ENCODE measurements at regions not wholly inside any gene's neighbourhood (a gene's known extent, or its start where the extent isn't known, plus 50 kb on each side); places are given as distances from the start of the nearest gene placed in this dataset.

DNA sequence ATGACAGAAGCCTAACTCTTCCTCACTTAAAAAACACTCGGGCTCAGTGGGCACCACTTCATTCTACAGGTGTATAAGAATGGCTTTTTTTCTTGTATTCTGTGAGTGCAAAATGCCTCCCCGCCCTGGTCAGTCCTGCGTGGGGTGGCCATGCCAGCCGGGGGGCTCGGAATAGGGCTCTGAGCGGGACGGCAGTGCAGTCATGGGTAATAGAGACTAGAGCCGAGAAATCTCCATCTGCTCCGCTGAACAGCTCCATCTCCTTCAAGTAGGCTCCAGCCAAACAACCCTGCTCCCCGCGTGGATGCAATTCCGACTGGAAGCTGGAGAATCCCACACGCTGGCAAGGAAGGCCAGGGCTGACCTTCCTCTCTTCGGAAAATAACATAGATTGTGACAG lies 317.0 kb upstream of the IRX4 start:
- no peak for DNase-seq

GRCh38 chr5:2196989-2197619 lies 314.4 kb upstream of the IRX4 start:
- no peak for DNase-seq

DNA sequence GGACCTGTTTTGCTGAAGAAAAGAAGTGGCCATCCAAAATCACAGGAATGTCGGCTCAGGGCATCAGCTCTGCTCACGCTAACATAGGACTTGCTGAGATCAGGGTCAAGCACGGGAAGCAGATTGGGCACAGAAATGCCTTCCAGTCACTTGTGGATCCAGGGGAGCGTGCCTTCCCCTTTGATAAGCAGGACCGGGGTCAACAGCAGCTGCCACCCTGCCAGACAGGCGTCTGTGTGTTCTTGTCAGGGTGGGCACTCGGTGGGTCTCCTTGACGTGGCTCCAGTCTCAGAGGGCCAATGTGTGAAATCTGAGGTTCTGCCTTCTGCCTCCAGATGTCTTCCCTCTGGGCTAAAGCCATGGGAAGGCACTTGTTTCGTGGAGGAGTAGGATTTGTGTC lies 313.7 kb upstream of the IRX4 start:
- no peak for DNase-seq

- no peak for DNase-seq
Observed at GRCh38 chr5:2194949-2195348, 312.2 kb upstream of the IRX4 start.

DNA sequence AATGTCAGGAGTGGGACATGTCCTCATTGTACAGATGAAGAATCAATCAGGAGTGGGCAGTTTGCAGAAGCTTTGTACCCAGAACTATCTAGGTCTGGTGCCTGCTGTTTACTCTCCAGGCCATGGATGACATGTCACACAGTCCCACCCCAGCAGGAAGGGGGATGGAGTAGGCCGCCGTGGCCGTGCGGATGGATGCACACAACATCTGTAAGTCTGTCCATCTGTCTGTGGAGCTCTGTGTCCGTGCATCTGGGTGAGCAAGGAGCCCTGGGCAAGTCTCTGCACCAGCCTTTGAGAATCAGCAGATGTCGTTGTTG lies 311.5 kb upstream of the IRX4 start:
- no peak for DNase-seq

GRCh38 chr5:2193542-2194235 lies 311.0 kb upstream of the IRX4 start:
- no peak for DNase-seq

DNA sequence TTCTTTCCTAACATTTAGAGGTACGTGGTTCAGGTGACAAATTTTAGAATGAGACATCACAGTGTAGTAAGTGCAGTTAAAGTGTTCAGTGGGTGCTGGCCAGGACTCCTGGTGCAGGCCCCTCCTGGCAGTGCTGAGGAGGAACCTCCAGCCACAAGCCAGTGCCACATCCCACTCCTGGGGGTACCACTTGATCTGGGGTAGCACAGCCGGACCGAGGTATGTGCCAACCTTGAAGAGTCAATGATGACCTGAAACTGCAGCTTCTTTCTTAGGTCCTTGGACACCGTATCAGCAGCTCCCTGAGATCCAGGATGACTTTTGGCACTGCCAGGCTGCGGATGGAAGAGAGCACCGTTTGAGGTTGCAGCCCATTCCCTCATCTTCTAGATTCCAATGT lies 310.4 kb upstream of the IRX4 start:
- DNase-seq = no peak

DNA sequence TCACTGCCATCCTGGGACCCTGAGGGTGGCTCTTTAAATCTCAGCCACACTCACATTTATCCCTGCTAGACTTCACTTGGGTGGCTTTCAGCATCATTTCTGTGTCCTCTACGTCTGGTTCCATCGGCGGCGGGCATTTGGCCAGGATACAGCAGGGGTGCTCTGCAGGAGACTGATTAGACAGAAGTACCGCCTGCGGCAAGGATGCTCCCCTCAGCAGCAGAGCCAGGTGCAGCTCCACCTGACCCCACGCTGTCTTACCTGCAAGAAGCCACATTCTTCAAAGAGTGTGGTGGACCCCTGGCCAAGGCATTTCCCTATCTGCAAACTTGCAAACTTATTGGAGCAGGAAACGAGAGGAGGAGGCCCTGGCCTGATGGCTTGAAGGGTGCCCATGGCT lies 309.8 kb upstream of the IRX4 start:
- DNase-seq = no peak

DNA sequence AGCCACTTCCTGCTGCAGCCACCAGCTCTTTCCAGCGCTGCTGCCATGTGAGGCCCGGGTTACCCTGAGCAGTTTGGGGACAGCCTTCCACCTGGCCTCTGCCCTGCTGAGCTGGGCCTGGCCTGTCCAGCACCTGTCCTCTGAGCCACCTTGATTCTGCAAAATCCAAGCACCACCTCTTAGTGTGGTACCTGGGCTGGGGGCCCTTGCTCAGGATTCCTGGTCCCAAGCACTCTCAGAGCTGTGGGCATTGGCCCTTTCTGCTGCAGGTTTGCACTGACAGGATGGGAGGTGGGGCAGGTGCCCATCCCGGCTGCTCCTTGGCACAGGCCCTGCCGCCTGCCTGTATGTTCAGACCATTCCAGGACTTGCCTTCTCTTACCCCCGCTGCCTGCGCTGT lies 309.2 kb upstream of the IRX4 start:
- DNase-seq = no peak

DNA sequence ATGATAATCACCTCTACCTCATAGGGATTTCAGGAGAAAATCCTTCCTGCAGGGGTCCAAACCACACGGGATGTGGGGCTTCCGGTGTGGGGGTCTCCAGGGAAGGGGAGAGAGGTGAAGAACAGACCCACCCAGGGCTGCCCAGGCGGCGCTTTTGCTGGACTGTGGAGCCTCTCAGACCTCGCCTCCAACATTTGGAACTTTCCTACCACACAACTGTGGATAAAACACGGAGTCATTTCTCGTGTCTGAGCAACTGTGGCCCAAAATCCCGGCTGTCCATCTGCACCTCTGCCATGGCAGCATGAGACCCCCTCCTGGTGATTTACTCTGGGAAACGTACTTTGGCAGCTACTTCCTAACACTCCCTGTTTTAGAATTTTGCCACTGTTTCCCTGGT lies 307.8 kb upstream of the IRX4 start:
- DNase-seq = no peak

GRCh38 chr5:2188661-2189060 lies 305.9 kb upstream of the IRX4 start:
- no peak for DNase-seq

DNA sequence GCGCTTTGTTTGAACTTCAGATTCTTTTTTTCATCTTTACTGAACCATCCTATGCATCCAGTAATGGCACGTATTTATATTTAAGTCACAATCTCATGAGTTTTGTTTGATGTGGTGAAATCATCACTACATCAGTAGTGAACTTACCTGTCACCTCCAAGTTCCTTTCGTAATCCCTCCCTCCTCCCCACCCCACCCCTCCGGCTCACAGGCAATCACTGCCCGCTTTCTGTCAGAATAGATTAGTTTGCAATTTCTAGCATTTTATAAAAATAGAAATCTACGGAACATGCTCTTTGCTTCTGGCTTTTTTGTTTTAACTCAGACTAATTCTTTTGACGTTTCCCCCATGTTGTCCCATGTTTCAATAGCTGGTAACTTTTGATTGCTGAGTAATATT lies 305.4 kb upstream of the IRX4 start:
- no peak for DNase-seq

GRCh38 chr5:2187687-2188086 lies 305.0 kb upstream of the IRX4 start:
- DNase-seq = no peak

GRCh38 chr5:2187156-2187555 lies 304.4 kb upstream of the IRX4 start:
- no peak for DNase-seq

GRCh38 chr5:2186472-2187015 lies 303.8 kb upstream of the IRX4 start:
- DNase-seq = no peak

- DNase-seq = no peak
Observed at GRCh38 chr5:2185646-2186471, 303.1 kb upstream of the IRX4 start.

GRCh38 chr5:2184563-2185540 lies 302.1 kb upstream of the IRX4 start:
- no peak for DNase-seq

GRCh38 chr5:2184026-2184366 lies 301.3 kb upstream of the IRX4 start:
- no peak for DNase-seq

- no peak for DNase-seq
Observed at GRCh38 chr5:2183154-2184025, 300.7 kb upstream of the IRX4 start.

- no peak for DNase-seq
Observed at GRCh38 chr5:2182020-2182419, 299.3 kb upstream of the IRX4 start.

DNA sequence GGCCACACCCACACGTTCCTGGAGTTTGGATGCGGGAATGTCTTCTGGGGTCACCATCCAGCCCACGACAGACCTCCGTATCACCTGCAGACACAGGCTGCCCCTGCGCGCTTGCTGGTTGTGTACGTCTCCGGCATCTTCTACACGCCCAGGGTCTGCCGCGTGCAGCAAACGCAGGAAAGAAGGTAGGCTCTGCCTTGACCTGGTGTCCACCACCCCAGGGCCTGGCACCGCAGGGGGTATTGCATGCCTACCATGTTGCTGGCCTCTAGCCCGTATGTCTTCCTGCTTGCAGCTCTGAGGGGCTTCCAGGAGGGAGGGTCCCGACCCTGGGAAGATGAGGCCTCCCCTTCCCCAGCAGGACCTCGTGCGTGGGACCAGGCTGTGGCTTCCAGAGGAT lies 298.8 kb upstream of the IRX4 start:
- DNase-seq = no peak

DNA sequence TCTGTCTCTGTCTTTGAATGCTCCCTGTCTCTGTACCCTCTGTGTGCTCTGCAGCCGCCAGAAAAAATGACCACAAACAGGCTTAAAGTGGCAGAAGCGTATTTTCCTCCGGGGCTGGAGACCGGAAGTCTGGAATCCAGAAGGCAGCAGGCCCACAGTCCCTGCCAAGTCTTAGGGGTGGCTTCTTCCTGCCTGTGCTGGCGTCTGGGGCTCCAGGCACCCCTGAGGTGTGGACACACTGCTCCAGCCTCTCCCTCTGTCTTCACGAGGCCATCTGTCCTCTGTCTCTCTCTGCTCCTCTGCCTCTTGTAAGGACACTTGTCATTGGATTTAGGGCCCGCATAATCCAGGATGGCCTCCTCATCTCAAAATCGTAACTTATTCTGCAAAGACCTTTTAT lies 298.4 kb upstream of the IRX4 start:
- no peak for DNase-seq

All from CD4-positive, alpha-beta T cell treated with Interleukin-1 beta for 1 hour (primary cell).